ENCODE measurements at regions not wholly inside any gene's neighbourhood (a gene's known extent, or its start where the extent isn't known, plus 50 kb on each side); places are given as distances from the start of the nearest gene placed in this dataset.

- Histone ChIP-seq H3K27ac (ENCODE audit: control insufficient read depth, insufficient read depth, low read length) (no peak overlapping the region), H3K9ac (ENCODE audit: control insufficient read depth, extremely low read depth, insufficient read depth, low read length) (no peak overlapping the region), H3K79me2 (ENCODE audit: control insufficient read depth, insufficient read depth, low read length) (no peaks in the 10 kb centered on the region), H4K20me1 (ENCODE audit: control insufficient read depth, extremely low read depth, insufficient read depth, low read length) (no peaks in the 10 kb centered on the region), H3K9me1 (ENCODE audit: control insufficient read depth, extremely low read depth, insufficient read depth, low read length) (no peaks in the 10 kb centered on the region), H3K9me3 (ENCODE audit: control insufficient read depth, low read depth, low read length) (no peaks in the 10 kb centered on the region), H3K4me3 (ENCODE audit: control insufficient read depth in 2 of 3, extremely low read depth in 1 of 3, insufficient read depth in 2 of 3, low read depth in 1 of 3, low read length in 3 of 3) (no peak overlapping the region), H3K4me2 (ENCODE audit: control insufficient read depth, extremely low read depth, insufficient read depth, low read depth, low read length) (no peak overlapping the region), H3K27me3 (ENCODE audit: control insufficient read depth, extremely low read depth, insufficient read depth, low read length) (peaks cover 27% of the 10 kb centered on the region), H3K36me3 (ENCODE audit: control insufficient read depth in 2 of 2, extremely low read depth in 1 of 2, insufficient read depth in 2 of 2, low read length in 2 of 2) (no peaks in the 10 kb centered on the region), H2AFZ (ENCODE audit: control insufficient read depth, low read length) (no peak overlapping the region), H3K4me1 (ENCODE audit: control insufficient read depth, extremely low read depth, insufficient read depth, low read length) (peaks cover 4% of the 10 kb centered on the region)
- peak; percentile 86 for FAIRE-seq
- peak; percentile 25 for DNase-seq (ENCODE audit: low read depth, low spot score)
- peak in 1 of 3 experiments; percentile 16 for TF ChIP-seq CTCF (optimal IDR thresholded peaks at IDR 0.05 in 1 of 3, IDR thresholded peaks at IDR 0.05 in 1 of 3, conservative IDR thresholded peaks at IDR 0.05 in 1 of 3; ENCODE audit: extremely low read depth in 1 of 3, insufficient read depth in 2 of 3, low read length in 3 of 3)
- no peak for TF ChIP-seq EZH2 (IDR thresholded peaks at IDR 0.05; ENCODE audit: low read length)
- dilution Hi-C loops (cut with MboI; ENCODE audit: extremely low pct_ligation_motif_present, low sequenced_read_pairs), result no loop called here
Observed at GRCh38 chr2:45173513-45173912, 164.3 kb upstream of the SIX2 start.

- Histone ChIP-seq H3K36me3 (ENCODE audit: control insufficient read depth in 2 of 2, extremely low read depth in 1 of 2, insufficient read depth in 2 of 2, low read length in 2 of 2) (no peaks in the 10 kb centered on the region), H4K20me1 (ENCODE audit: control insufficient read depth, extremely low read depth, insufficient read depth, low read length) (no peaks in the 10 kb centered on the region), H3K27me3 (ENCODE audit: control insufficient read depth, extremely low read depth, insufficient read depth, low read length) (peaks cover 33% of the 10 kb centered on the region), H3K4me2 (ENCODE audit: control insufficient read depth, extremely low read depth, insufficient read depth, low read depth, low read length) (no peak overlapping the region), H3K9ac (ENCODE audit: control insufficient read depth, extremely low read depth, insufficient read depth, low read length) (no peak overlapping the region), H3K4me3 (ENCODE audit: control insufficient read depth in 2 of 3, extremely low read depth in 1 of 3, insufficient read depth in 2 of 3, low read depth in 1 of 3, low read length in 3 of 3) (no peak overlapping the region), H3K9me3 (ENCODE audit: control insufficient read depth, low read depth, low read length) (no peaks in the 10 kb centered on the region), H3K27ac (ENCODE audit: control insufficient read depth, insufficient read depth, low read length) (no peak overlapping the region), H2AFZ (ENCODE audit: control insufficient read depth, low read length) (no peak overlapping the region), H3K79me2 (ENCODE audit: control insufficient read depth, insufficient read depth, low read length) (no peaks in the 10 kb centered on the region), H3K4me1 (ENCODE audit: control insufficient read depth, extremely low read depth, insufficient read depth, low read length) (peaks cover 4% of the 10 kb centered on the region), H3K9me1 (ENCODE audit: control insufficient read depth, extremely low read depth, insufficient read depth, low read length) (no peaks in the 10 kb centered on the region)
- dilution Hi-C loops (cut with MboI; ENCODE audit: extremely low pct_ligation_motif_present, low sequenced_read_pairs), result no loop called here
- FAIRE-seq (no peak), DNase-seq (ENCODE audit: low read depth, low spot score) (no peak)
- TF ChIP-seq CTCF (optimal IDR thresholded peaks at IDR 0.05 in 1 of 3, IDR thresholded peaks at IDR 0.05 in 1 of 3, conservative IDR thresholded peaks at IDR 0.05 in 1 of 3; ENCODE audit: extremely low read depth in 1 of 3, insufficient read depth in 2 of 3, low read length in 3 of 3) (no peak), EZH2 (IDR thresholded peaks at IDR 0.05; ENCODE audit: low read length) (no peak)
Observed at GRCh38 chr2:45172760-45173392, 163.6 kb upstream of the SIX2 start.

All from keratinocyte (primary cell).